ENCODE measurements at regions not wholly inside any gene's neighbourhood (a gene's known extent, or its start where the extent isn't known, plus 50 kb on each side); places are given as distances from the start of the nearest gene placed in this dataset.

DNA sequence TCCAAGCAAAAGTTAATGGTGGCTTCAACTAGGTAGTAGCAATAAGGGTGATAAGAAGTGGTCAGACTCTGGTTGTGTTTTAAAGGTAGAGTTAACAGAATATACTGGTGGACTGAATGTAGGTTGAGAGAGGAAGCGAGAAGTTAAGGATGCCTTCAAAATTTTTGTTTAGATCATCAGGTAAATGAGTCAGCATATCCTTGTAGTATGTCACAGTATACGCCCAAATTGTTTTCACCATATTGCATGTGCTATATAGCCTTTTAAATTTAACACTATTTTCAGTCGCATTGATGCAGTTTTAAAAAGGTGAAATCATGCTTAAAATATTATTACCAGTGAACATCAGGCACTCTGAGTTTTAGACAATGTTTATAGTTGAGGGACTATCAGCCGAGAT lies 74.6 kb downstream of the RBM11 start:
- Histone ChIP-seq H2AFZ (no peak overlapping the region), H3K36me3 (replicated peaks; ENCODE audit: insufficient read depth, low read depth) (no peaks in the 10 kb centered on the region), H3K79me2 (no peaks in the 10 kb centered on the region), H3K9me3 (ENCODE audit: low read depth) (no peaks in the 10 kb centered on the region), H3K4me1 (ENCODE audit: insufficient read depth) (no peaks in the 10 kb centered on the region), H3K9me2 (replicated peaks; ENCODE audit: insufficient read depth) (no peaks in the 10 kb centered on the region), H3K27ac (no peak overlapping the region), H4K20me1 (ENCODE audit: insufficient read depth, poor library complexity, severe bottlenecking) (no peaks in the 10 kb centered on the region), H3K4me2 (no peak overlapping the region), H3K4me3 (no peak overlapping the region), H3K27me3 (no peaks in the 10 kb centered on the region)
- WGBS (ENCODE audit: low lambda C conversion rate, missing lambda C conversion rate): 85% methylated on average over 4 of the region's 4 CpGs
- TF ChIP-seq, protein P1, sequence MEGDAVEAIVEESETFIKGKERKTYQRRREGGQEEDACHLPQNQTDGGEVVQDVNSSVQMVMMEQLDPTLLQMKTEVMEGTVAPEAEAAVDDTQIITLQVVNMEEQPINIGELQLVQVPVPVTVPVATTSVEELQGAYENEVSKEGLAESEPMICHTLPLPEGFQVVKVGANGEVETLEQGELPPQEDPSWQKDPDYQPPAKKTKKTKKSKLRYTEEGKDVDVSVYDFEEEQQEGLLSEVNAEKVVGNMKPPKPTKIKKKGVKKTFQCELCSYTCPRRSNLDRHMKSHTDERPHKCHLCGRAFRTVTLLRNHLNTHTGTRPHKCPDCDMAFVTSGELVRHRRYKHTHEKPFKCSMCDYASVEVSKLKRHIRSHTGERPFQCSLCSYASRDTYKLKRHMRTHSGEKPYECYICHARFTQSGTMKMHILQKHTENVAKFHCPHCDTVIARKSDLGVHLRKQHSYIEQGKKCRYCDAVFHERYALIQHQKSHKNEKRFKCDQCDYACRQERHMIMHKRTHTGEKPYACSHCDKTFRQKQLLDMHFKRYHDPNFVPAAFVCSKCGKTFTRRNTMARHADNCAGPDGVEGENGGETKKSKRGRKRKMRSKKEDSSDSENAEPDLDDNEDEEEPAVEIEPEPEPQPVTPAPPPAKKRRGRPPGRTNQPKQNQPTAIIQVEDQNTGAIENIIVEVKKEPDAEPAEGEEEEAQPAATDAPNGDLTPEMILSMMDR (IDR thresholded peaks at IDR 0.05; ENCODE audit: poor library complexity): no peak
- no peak for TF ChIP-seq EZH2phosphoT487 (IDR thresholded peaks at IDR 0.05; ENCODE audit: low read depth, severe bottlenecking, unreplicated experiment)
- no peak for TF ChIP-seq EZH2 (IDR thresholded peaks at IDR 0.05; ENCODE audit: borderline replicate concordance)
- no peak for DNase-seq (ENCODE audit: low spot score)

DNA sequence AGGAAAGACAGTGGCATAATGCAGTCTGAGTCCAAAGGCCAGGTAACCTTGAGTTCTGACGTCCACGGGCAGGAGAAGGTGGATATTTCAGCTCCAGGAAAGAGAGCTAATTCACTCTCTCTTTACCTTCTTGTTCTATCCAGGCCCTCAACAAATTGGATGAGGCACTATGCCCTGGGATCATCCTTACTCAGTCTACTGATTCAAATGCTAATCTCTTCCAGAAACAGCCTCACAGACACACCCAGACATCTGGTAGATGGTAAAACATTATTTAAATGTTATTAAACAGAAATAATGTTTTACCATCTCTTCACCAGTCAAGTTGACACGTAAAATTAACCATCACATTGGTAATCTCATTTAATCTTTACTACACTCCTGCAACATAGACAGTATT lies 73.0 kb downstream of the RBM11 start:
- no peaks in the 10 kb centered on the region for H3K9me2 ChIP-seq (replicated peaks; ENCODE audit: insufficient read depth)
- TF ChIP-seq EZH2 (IDR thresholded peaks at IDR 0.05; ENCODE audit: borderline replicate concordance) (no peak), EZH2phosphoT487 (IDR thresholded peaks at IDR 0.05; ENCODE audit: low read depth, severe bottlenecking, unreplicated experiment) (no peak)
- TF ChIP-seq, protein P1 (IDR thresholded peaks at IDR 0.05; ENCODE audit: poor library complexity): no peak
- no peaks in the 10 kb centered on the region for H3K4me1 ChIP-seq (ENCODE audit: insufficient read depth)
- no peaks in the 10 kb centered on the region for H3K27me3 ChIP-seq
- no peak overlapping the region for H3K4me3 ChIP-seq
- no peak overlapping the region for H3K4me2 ChIP-seq
- no peak for DNase-seq (ENCODE audit: low spot score)
- no peaks in the 10 kb centered on the region for H3K9me3 ChIP-seq (ENCODE audit: low read depth)
- no peak overlapping the region for H3K27ac ChIP-seq
- H3K36me3 ChIP-seq (replicated peaks; ENCODE audit: insufficient read depth, low read depth): no peaks in the 10 kb centered on the region
- H2AFZ ChIP-seq: no peak overlapping the region
- H3K79me2 ChIP-seq: no peaks in the 10 kb centered on the region
- 87% methylated on average over 3 of the region's 3 CpGs for WGBS (ENCODE audit: low lambda C conversion rate, missing lambda C conversion rate)
- H4K20me1 ChIP-seq (ENCODE audit: insufficient read depth, poor library complexity, severe bottlenecking): no peaks in the 10 kb centered on the region

DNA sequence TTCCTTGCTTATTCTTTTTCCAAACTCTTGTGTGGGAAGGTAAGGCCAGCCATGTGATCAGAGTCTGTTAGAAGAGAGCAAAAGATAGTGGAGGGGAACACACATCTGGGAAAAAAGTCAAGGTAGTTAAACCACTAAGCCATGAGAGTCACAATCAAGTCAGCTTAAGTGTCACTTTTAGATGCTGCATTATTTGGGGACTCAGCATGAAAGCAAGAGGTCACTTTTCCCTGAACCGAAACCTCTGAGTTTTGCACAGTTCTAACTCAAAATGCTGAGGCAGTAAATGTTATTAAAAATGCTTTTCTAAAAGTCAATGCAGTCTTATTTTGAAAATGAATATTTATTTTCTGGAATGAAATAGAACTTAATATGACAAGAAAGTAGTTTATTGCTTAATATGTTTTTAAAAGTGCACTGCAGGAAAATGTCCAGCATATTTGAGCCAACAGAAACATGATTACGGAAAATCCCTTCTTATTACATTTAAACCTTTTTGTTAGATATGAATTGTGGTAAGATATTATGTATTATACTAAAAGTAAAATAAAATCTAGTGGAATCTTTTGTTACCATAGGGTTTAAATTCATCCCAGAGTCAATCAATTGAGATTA lies 69.3 kb downstream of the RBM11 start:
- no peak for DNase-seq (ENCODE audit: low spot score)
- TF ChIP-seq EZH2phosphoT487 (IDR thresholded peaks at IDR 0.05; ENCODE audit: low read depth, severe bottlenecking, unreplicated experiment): no peak
- TF ChIP-seq, protein P1 (IDR thresholded peaks at IDR 0.05; ENCODE audit: poor library complexity): no peak
- TF ChIP-seq EZH2 (IDR thresholded peaks at IDR 0.05; ENCODE audit: borderline replicate concordance): no peak
- 89% methylated on average over 2 of the region's 2 CpGs for WGBS (ENCODE audit: low lambda C conversion rate, missing lambda C conversion rate)
- Histone ChIP-seq H3K4me2 (no peak overlapping the region), H3K27me3 (no peaks in the 10 kb centered on the region), H3K4me1 (ENCODE audit: insufficient read depth) (peaks cover 3% of the 10 kb centered on the region), H3K9me2 (replicated peaks; ENCODE audit: insufficient read depth) (no peaks in the 10 kb centered on the region), H3K4me3 (no peak overlapping the region), H3K9me3 (ENCODE audit: low read depth) (no peaks in the 10 kb centered on the region), H3K36me3 (replicated peaks; ENCODE audit: insufficient read depth, low read depth) (no peaks in the 10 kb centered on the region), H2AFZ (no peak overlapping the region), H3K79me2 (no peaks in the 10 kb centered on the region), H3K27ac (no peak overlapping the region), H4K20me1 (ENCODE audit: insufficient read depth, poor library complexity, severe bottlenecking) (no peaks in the 10 kb centered on the region)

Data from hepatocyte (in vitro differentiated cells).